GM18951 (cell line): ENCODE measurements at regions not wholly inside any gene's neighbourhood (a gene's known extent, or its start where the extent isn't known, plus 50 kb on each side); places are given as distances from the start of the nearest gene placed in this dataset.

Experiments
- POLR2A ChIP-seq: IDR thresholded peaks from 4 replicates; pipeline ENCODE4 v1.6.1; 2011; ENCODE audit warnings: mild to moderate bottlenecking; ENCODE audit not compliant: insufficient read length, insufficient read depth; ENCODE audit errors: extremely low read depth
- in situ Hi-C: fragments of 300-500 bp; cut with MboI; formaldehyde crosslinking; loops from one replicate; pipeline ENCODE4 v1.12.0; 2022; ENCODE audit warnings: low sequenced_read_pairs, mixed read lengths, inconsistent platforms; ENCODE audit not compliant: unreplicated experiment

GRCh38 chr4:81826335-81826734 is 354.6 kb upstream of the RASGEF1B start:
- in situ Hi-C loops = no loop called here
- no peak for TF ChIP-seq POLR2A

- no peak for TF ChIP-seq POLR2A
- in situ Hi-C loops = no loop called here
Measured at GRCh38 chr4:81818385-81818920, 346.7 kb upstream of the RASGEF1B start.

- in situ Hi-C loops = no loop called here
- TF ChIP-seq POLR2A = no peak
Measured at GRCh38 chr4:81816031-81816761, 344.5 kb upstream of the RASGEF1B start.

DNA sequence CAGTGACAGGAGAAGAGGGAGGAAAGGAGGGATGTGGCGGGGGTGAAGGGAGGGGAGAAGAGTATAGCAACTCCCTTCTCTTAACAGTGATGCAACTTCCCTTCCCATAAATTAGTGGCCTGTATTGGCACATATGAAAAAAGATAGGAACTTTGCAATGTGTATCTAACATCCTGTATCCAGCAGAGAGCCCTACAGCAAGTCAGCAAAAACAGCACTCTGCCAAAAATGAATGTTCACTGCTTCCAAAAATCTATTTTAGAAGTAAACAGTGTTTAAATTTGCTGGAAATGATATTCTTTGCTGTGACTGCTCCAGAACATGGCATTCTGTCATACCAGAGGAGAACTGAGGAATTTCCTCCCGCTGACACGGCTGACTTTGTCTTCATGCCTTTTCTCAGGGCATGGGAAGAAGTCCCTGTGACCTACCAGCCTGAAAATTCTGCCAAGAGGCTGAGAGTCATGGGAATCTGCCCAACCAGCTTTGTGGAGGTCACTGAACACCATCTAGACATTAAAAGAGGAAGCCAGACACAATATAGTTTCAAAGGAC is 343.4 kb upstream of the RASGEF1B start:
- in situ Hi-C loops = no loop called here
- TF ChIP-seq POLR2A = no peak

DNA sequence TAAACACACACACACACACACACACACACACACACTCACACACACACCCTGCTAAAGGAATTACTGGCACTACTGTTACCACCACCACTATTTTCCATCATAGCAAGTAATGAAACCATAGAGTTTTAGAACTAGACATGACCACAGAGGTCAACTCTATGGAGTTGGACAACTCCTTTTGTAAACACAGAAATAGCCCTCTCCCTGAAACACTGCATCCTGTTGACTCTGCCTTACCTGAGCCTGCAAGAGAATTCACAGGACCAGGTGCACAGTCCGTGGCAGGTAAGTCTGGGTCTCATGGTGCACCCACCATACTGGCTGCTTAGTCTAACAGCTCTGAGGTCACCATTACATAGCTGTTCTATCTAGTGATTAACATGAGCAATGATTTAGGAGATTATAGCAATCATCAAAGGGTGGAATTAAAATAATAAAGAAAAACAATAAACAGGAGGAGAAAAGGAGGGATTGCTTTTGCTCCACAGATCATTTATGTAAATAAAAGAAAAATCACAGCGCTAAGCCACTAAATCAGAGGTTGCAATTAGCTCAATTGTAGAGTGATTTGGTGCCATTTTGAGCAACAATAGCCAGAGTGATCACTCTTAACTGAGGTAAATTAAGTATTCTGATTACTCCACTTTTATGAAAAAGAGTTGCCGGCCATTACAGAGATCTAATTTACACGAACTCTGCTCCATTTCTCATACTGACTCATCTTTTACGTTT is 340.0 kb upstream of the RASGEF1B start:
- in situ Hi-C loops = no loop called here

DNA sequence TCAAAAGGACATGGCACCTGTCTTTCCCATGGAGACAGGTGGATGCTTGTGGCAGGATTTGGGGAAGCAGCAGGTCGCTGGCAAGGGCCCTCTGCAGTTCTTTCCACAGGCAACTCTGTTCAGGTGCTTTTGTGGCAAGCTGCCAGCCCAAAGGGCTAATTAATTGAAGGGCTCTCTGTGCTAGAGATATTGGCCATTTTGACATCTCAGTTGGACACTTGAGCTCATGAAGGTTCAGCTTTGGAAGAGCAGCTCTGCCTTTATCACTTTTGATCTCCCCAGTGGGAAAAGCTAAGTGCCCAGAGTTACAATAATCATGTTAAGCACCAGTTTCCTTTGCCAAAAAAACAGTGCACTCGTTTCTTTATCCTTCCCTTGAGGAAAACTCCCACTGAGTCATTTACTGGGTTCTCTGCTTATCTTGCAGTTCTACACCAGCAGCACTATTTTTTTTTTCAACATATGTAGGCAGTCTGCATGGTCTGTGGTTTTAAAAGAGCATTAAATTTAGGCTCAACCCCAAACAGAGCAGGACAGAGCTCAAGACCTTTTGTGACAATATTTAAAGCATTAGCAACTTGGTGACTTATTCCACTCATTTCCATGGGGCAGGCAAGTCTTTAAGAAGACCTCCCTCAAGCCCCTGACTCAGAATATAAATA is 336.4 kb upstream of the RASGEF1B start:
- in situ Hi-C loops = no loop called here
- TF ChIP-seq POLR2A = no peak

More for the DNA sequence above, 340.0 kb upstream of the RASGEF1B start:
- no peak for TF ChIP-seq POLR2A

DNA sequence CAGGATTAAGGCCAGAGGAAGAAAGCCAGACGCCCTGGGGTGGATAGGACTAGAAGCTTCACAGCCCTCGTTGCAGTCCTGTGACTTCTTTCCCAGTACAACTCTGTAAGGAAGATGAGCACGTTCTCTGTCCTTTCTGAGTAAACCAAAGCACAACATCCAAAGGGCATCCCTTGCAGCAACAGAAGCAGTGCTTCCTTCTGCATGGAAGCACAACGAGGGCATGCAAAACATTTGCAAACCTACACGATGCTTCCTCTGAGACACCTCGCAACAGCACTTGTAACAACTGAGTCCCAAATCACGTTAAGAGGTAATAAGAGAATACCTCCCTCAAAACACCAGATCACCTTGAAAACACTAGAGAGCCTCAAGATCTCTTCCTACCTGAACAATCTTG is 335.7 kb upstream of the RASGEF1B start:
- in situ Hi-C loops = no loop called here
- TF ChIP-seq POLR2A = no peak

DNA sequence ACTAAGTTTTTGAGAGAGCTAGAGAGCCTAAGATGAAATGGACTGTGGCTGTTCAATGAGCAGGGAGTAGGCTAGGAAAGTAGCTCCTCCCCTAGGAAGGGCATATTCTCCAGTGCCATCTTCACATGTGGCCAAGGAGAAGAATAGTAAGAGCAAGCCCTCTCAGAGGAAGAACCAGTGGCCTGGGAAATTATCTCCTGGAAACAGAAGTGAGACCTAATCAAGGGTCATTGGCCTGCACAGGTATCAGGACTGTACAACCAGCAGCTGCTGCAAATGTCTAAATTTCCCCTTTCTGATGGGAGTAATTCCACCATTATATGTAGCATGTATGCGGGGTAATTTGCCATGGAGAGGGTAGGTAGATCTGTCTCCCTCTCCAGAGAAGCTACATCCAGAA is 334.8 kb upstream of the RASGEF1B start:
- no peak for TF ChIP-seq POLR2A
- in situ Hi-C loops = no loop called here

DNA sequence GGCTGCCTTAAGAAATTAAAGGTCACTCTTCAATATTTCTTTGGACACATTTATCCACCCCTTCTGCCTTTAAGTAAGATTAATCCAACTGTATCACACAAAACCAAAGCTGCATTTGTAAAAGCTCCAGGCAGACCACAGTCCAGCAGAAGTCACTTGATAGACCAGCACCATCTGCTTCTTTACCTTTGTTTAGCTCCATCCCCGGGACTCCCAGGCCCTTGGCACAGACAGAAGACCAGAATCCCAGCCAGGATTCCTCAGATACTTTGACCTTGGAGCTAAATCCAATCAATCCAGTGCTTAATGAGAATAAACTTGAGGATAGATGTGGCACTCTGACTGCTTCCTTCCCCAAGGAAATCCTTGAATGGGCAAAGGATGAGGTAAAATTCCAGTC is 333.1 kb upstream of the RASGEF1B start:
- no peak for TF ChIP-seq POLR2A

DNA sequence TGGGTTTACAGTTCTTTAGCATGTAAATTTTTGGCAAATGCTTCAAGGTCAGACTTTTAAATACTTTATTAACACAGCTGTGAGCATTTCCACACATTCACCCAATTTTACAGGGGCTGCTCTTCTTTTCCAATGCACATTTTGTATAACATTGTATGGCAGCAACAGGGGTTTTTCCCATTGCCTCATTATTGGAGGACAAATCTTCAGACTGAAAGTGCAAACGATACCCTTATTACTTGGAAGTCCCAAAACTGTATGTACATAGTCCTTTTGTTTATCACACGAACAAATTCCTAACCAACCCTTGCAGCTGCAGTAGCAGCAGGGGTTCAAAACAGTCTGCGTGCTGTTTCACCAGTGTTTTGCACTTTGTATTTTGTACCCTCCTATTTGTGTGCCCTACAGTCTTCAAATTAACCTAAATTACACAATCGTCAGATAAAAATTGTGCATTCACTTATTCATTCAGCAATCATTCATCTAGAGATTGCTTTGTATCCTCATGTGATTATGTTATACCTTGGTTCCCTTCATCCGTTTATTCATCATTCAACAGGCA is 330.7 kb upstream of the RASGEF1B start:
- no peak for TF ChIP-seq POLR2A
- in situ Hi-C loops = no loop called here

More for the DNA sequence above, 333.1 kb upstream of the RASGEF1B start:
- in situ Hi-C loops = no loop called here

- no peak for TF ChIP-seq POLR2A
- in situ Hi-C loops = no loop called here
Measured at GRCh38 chr4:81799371-81799770, 327.7 kb upstream of the RASGEF1B start.

- in situ Hi-C loops = no loop called here
- TF ChIP-seq POLR2A = no peak
Measured at GRCh38 chr4:81796790-81797528, 325.3 kb upstream of the RASGEF1B start.
